SJCRH30 (cell line): ENCODE measurements at regions not wholly inside any gene's neighbourhood (a gene's known extent, or its start where the extent isn't known, plus 50 kb on each side); places are given as distances from the start of the nearest gene placed in this dataset.

Experiments used
- DNase-seq, 2 experiments: peaks; one replicate each; pipeline ENCODE4 v3.0.0-alpha.2; 2015 to 2020
- H3K27ac ChIP-seq: fragments of 250-450 bp; sonication (Bioruptor Pico); 2 replicates; pipeline ENCODE4 v1.5.1; 2020; ENCODE audit warnings: mild to moderate bottlenecking, moderate library complexity
- H3K27me3 ChIP-seq: fragments of 250-450 bp; sonication (Bioruptor Pico); 2 replicates; pipeline ENCODE4 v1.5.1; 2020; ENCODE audit warnings: mild to moderate bottlenecking, moderate library complexity
- H3K36me3 ChIP-seq: fragments of 250-450 bp; sonication (Bioruptor Pico); 2 replicates; pipeline ENCODE4 v1.5.1; 2020; ENCODE audit warnings: mild to moderate bottlenecking, moderate library complexity
- H3K4me1 ChIP-seq: fragments of 250-450 bp; sonication (Bioruptor Pico); 2 replicates; pipeline ENCODE4 v1.5.1; 2020; ENCODE audit warnings: mild to moderate bottlenecking, moderate library complexity
- H3K4me3 ChIP-seq: fragments of 250-450 bp; sonication (Bioruptor Pico); 2 replicates; pipeline ENCODE4 v1.5.1; 2020; ENCODE audit warnings: mild to moderate bottlenecking, moderate library complexity
- H3K9me3 ChIP-seq: fragments of 250-450 bp; sonication (Bioruptor Pico); replicated peaks from 2 replicates; pipeline ENCODE4 v1.5.1; 2020; ENCODE audit warnings: mild to moderate bottlenecking, moderate library complexity

DNA sequence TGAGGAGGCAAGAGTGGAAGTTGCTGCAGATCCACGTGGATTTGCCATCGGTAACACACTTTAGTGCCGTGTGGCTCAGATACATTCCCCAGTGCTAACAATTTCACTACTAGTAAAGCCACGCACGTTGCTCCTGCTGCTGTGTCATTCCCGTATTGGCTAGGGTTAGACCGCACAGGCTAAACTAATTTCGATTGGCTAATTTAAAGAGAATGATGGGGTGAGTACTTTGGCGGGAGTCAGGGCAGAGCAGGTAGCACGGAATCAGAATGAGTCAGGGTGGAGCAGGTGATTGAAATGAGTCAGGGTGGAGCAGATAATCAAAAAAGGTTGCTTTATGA is 1337.5 kb downstream of the FSTL5 start:
- DNase-seq: no peak
- H3K27me3 ChIP-seq: no peaks in the 10 kb centered on the region
- no peaks in the 10 kb centered on the region for H3K36me3 ChIP-seq
- H3K9me3 ChIP-seq: no peaks in the 10 kb centered on the region
- no peaks in the 10 kb centered on the region for H3K4me1 ChIP-seq
- H3K4me3 ChIP-seq: no peak overlapping the region
- no peak overlapping the region for H3K27ac ChIP-seq

DNA sequence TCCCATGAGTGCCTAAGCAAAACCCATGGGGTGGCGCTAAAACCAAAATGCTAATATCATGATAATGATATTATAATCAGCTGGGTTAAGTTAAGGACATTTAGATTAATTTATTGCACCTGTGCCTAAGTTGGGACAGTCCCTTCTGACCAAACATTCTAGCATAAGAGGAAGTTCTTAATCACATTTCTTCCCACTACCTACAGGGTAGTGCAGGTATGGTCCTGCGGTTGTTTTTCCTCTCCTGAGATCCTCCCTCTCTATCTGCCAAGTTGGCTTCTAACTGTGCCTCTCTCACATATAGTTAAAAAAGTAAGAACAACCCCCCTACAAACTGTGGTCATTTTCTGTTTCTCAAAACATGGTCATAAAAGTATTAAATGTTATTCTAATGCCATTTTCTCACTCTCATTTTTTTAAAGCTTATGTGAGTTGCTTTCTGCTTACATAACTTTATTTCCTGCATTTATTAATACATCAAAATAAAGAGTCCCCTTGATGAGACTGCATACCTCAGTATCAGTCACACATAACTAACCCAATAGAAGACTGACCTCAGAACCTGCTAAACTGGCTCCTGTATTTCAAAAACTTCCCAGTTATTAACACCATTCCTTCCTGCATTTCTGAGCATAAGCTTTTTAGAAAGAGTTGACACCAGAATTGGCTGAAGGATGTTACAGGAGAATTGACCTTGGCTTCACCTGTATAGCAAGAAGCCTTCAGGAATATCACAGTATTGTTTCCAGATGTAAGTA is 1332.5 kb downstream of the FSTL5 start:
- Histone ChIP-seq H3K36me3 (no peaks in the 10 kb centered on the region), H3K27me3 (no peaks in the 10 kb centered on the region), H3K4me1 (peaks cover 3% of the 10 kb centered on the region; the same call in 1 of the 2 replicates), H3K9me3 (no peaks in the 10 kb centered on the region), H3K4me3 (no peak overlapping the region), H3K27ac (no peak overlapping the region)
- DNase-seq: no peak

DNA sequence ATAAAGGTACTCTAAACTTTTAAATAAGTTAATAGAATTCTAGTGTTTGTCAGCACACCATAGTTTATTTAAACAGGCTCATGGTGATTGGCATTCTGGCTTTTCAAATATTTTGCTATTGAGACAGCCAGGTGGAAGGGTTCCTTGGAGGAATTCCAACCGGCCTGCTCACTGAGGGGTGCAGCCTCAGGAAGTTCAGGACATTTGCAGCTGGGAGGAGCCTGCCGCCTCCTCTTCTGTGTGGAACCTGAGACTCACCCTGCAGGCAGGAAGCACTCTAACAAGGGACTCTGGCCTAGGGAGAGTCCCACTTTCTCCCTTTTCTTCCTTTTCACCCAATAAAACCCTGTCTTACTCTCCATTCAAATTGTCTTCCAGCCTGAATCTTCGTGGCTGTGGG is 1328.0 kb downstream of the FSTL5 start:
- no peak overlapping the region for H3K4me3 ChIP-seq
- H3K36me3 ChIP-seq: no peaks in the 10 kb centered on the region
- no peak overlapping the region for H3K27ac ChIP-seq
- peak; percentile 38 to 61 for DNase-seq
- peaks cover 3% of the 10 kb centered on the region; the same call in 1 of the 2 replicates for H3K4me1 ChIP-seq
- H3K27me3 ChIP-seq: no peaks in the 10 kb centered on the region
- no peaks in the 10 kb centered on the region for H3K9me3 ChIP-seq

DNA sequence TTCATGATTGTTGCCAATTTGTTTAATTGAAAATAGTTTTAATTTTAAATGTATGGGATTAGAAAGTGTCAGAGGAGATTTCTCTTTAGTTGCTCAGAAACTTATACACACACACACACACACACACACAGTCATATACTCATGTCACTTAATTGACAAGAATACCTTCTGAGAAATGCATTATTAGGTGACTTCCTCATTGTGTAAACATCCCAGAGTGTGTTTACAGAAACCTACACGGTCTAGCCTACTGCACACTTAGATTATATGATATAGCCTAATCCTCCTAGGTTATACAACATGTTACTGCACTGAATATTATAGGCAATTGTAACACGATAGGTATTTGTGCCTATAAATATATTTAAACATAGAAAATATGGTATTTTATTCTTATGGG is 1327.4 kb downstream of the FSTL5 start:
- no peak overlapping the region for H3K27ac ChIP-seq
- H3K9me3 ChIP-seq: no peaks in the 10 kb centered on the region
- H3K27me3 ChIP-seq: no peaks in the 10 kb centered on the region
- peaks cover 3% of the 10 kb centered on the region; the same call in 1 of the 2 replicates for H3K4me1 ChIP-seq
- H3K4me3 ChIP-seq: no peak overlapping the region
- no peak for DNase-seq
- H3K36me3 ChIP-seq: no peaks in the 10 kb centered on the region

DNA sequence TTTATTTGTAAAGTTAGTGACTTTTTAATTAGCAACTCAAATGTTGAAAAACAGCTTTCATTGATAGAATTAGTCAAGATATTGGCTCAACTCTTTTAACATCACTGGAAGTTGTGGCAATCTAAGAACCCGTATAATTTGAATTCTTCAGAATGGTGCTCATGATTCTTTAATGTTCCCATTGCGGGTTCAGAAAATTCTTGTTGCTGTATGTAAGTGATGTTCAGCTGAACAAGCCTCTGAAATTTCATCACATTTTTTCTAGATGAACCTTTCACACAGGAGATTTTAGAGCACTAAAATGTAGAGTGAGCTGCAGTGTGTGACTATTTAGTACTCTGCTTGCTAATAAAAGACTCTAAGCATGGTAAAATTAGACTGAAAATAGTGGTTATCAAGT is 1317.7 kb downstream of the FSTL5 start:
- Histone ChIP-seq H3K36me3 (no peaks in the 10 kb centered on the region), H3K4me1 (no peaks in the 10 kb centered on the region), H3K27me3 (no peaks in the 10 kb centered on the region), H3K27ac (no peak overlapping the region), H3K9me3 (no peaks in the 10 kb centered on the region), H3K4me3 (no peak overlapping the region)
- no peak for DNase-seq

DNA sequence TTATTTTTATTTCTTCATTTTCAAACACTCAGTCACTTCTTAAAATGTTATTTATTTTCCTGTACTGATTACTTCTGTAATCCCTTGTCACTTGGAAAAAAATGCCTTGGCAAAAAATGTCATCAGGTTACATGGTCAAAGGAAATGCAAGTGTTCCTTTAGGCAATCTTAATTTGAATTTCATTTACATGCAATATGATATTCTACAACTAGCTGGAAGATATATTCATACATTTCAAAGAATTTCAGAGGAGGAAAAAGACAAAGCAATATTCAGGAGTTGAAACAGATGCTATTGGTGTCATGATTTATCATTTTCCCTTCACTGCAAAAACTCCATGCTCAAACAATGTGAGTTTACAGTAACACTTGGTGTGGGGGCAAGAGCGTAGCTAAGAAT is 1316.6 kb downstream of the FSTL5 start:
- no peaks in the 10 kb centered on the region for H3K9me3 ChIP-seq
- no peaks in the 10 kb centered on the region for H3K36me3 ChIP-seq
- H3K27ac ChIP-seq: no peak overlapping the region
- no peak overlapping the region for H3K4me3 ChIP-seq
- no peaks in the 10 kb centered on the region for H3K27me3 ChIP-seq
- DNase-seq: no peak
- H3K4me1 ChIP-seq: no peaks in the 10 kb centered on the region

DNA sequence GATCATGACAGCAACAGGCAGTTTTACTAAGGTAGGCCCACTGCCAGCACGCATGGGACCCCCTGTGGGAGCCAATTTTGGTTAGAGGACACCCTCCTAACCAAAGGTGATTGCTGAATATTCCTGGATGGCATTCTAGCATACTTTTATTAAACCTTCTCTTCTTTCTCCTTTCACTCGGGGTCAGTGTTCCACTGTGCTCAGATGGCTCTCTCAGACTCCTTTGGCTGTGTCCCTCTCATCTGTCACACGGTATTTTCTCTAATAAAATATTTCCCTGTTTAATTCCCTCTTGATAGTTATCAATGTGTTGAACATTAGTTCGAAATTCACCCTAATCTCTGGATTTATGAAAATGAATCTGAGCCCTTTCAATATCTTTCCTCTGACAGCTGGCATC is 1315.3 kb downstream of the FSTL5 start:
- Histone ChIP-seq H3K36me3 (no peaks in the 10 kb centered on the region), H3K4me1 (no peaks in the 10 kb centered on the region), H3K4me3 (no peak overlapping the region), H3K27me3 (no peaks in the 10 kb centered on the region), H3K9me3 (no peaks in the 10 kb centered on the region), H3K27ac (no peak overlapping the region)
- DNase-seq: no peak

DNA sequence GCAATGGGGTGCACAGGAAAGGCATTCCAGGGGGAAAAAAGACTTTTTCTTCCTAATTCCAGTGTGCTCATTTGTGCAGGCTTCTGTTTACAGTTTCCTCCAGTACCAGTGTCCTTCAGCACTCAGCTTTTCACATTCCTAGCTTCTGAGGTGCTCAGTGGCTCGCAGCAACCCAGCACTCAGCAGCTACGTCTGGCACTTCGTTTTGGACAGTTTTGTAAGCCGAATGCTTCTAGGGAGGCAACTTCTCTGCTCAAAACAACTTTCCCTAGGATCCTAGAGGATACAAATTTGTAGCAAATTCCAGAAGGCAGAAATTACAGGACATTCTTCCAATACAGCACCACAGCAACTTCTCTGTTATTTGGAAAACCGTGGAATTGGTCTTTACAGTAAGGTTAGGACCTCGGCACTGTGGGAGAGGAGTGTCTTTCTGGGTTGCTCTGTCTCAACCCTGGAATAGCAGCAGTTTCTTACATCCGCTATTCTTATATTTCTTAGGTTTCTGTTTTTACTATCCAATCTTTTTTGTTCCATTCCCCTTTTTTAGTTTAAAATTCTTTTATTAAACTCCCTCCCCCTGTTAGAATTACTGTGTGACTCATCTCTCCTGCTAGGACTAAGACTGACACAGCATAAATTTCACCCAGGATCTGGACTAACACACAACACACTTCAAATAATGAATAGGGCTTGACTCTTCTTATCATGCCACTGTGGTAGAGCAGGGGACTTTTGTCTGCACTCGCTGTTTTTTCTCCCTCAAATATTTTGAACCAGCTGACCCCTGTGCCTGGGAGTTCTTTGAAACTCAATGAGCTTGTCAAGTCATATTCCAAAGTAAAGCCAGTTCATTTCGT is 1314.7 kb downstream of the FSTL5 start:
- Histone ChIP-seq H3K27me3 (no peaks in the 10 kb centered on the region), H3K27ac (no peak overlapping the region), H3K36me3 (no peaks in the 10 kb centered on the region), H3K4me1 (no peaks in the 10 kb centered on the region), H3K9me3 (no peaks in the 10 kb centered on the region), H3K4me3 (no peak overlapping the region)
- DNase-seq: no peak

DNA sequence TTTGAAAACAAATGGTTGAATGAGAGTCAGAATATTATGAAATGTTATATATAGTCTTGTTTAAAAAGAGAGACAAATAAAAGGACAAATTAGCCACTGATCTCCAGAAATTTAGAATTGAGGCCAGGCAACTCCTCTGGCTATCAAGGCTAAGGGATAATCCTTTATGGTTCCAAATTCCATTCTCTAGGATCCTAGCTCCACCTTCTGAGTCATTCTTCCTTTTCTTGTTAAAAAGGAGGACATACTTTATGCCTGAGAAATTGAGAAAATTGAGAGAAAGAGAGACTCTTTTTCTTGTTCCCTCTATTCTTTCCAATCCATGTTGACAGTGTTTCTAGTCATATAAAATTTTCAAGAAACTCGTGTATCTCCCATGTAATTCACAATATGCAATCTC is 1299.5 kb downstream of the FSTL5 start:
- no peak overlapping the region for H3K4me3 ChIP-seq
- no peaks in the 10 kb centered on the region for H3K27me3 ChIP-seq
- H3K27ac ChIP-seq: no peak overlapping the region
- no peaks in the 10 kb centered on the region for H3K36me3 ChIP-seq
- H3K4me1 ChIP-seq: no peaks in the 10 kb centered on the region
- no peaks in the 10 kb centered on the region for H3K9me3 ChIP-seq
- no peak for DNase-seq

DNA sequence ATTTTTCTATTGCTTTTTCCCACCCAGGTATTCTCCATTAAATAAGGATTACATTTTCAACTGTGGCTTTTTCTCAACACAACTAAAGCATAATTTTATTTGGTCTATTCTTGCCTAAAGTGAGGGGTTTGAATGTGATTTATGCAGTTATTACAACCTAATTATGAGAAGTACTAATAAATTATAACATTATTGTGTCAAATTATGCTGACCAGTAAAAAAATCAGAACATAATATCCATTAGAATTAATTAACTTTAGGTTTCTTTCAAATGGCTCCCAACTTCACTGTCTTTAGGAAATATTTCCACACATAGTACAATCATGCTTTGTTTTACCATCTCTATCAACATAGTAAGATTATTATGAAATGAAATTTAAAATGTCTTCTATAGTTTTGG is 1293.9 kb downstream of the FSTL5 start:
- Histone ChIP-seq H3K27me3 (no peaks in the 10 kb centered on the region), H3K4me3 (no peak overlapping the region), H3K9me3 (no peaks in the 10 kb centered on the region), H3K4me1 (no peaks in the 10 kb centered on the region), H3K36me3 (no peaks in the 10 kb centered on the region), H3K27ac (no peak overlapping the region)
- no peak for DNase-seq

DNA sequence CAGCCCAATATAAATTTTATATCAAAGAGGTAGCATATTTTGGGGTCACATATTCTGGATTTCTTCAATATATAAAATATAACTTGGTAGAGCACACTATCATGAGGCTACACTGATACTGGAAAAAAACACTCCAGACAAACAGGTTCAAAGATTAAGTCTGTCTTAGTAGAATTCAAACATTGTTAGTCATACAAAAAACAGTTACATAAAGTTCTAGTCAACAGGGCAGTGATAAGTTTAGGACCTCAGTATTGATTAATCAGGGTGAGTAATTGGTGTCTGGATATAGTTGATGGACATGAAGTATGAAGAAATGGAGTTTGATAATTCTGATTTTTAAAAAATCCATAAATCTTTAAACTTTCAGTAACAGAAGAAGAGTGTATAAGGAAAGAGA is 1291.3 kb downstream of the FSTL5 start:
- Histone ChIP-seq H3K27me3 (no peaks in the 10 kb centered on the region), H3K27ac (no peak overlapping the region), H3K9me3 (no peaks in the 10 kb centered on the region), H3K36me3 (no peaks in the 10 kb centered on the region), H3K4me1 (peaks cover 3% of the 10 kb centered on the region), H3K4me3 (no peak overlapping the region)
- no peak for DNase-seq

DNA sequence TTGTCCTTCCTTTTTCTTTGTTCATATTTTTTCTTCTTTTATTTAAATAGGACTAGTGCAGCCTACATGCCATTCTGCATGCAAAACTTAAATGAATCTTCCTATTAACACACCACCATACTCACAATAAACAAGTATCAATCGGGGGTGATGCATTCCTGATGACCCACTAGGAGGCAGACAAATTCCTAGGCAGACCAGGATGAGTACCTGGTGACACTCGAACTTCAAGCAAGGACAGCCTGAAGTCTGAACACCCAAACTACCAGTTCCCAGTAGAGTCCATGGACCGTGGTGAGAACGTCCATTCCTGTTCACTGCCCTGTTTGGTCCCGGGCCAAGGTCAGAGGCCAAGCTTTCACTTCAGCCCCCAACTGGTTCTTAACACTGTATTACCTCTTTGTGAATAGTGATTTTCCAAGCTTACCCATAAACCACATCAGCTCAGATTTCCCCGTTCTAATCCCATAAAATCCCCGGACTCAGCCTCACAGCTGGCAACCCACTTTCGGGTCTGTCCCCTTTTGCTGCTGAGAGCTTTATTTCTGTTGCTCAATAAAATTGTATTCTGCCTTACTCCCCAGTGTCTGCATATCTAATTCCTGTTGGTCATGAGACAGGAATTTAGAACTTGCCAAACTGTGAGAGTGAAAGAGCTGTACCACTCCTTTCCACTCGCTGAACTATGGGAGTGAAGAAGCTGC is 1286.6 kb downstream of the FSTL5 start:
- Histone ChIP-seq H3K27me3 (no peaks in the 10 kb centered on the region), H3K27ac (no peak overlapping the region), H3K4me3 (no peak overlapping the region), H3K4me1 (peaks cover 3% of the 10 kb centered on the region), H3K36me3 (no peaks in the 10 kb centered on the region), H3K9me3 (no peaks in the 10 kb centered on the region)
- DNase-seq: peak; percentile 70 to 83

DNA sequence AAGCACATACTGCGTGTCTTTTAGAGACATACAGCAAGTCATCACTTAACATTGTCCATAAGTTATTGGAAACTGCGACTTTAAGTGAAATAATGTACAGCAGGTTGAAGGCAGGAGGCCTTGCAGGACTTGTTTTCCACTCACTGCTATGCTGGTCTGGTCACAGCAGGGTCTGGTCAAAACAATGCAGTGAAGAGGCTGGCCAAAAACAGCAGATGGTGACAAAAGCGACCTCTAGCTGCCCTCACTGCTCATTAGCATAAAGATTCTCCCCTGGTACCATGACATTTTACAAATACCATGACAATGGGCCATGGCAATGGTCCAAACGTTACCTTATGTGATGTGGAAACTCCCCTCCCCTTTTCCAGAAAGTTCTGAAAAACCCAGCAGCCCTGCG is 1283.6 kb downstream of the FSTL5 start:
- Histone ChIP-seq H3K27me3 (no peaks in the 10 kb centered on the region), H3K4me1 (peaks cover 3% of the 10 kb centered on the region), H3K9me3 (no peaks in the 10 kb centered on the region), H3K27ac (no peak overlapping the region), H3K4me3 (no peak overlapping the region), H3K36me3 (no peaks in the 10 kb centered on the region)
- DNase-seq: peak in 1 of 2 experiments; percentile 3

DNA sequence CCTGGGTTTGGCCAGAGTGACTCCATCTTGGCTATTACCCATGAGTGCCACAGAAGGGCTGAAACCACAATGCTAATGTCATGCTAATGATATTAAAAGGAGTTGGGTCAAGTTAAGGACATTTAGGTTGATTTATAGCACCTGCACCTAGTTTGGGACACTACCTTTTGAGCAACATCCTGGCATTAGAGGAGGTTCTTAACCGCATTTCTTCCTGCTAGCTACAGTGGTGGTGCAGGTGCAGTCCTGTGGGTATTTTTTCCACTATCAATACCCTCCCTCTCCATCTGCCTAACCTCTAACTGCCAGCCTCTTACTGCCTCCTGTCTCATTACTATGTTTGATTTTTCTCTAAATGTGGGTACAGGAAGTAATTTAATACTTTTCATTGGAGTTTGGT is 1276.1 kb downstream of the FSTL5 start:
- Histone ChIP-seq H3K27me3 (no peaks in the 10 kb centered on the region), H3K4me1 (no peaks in the 10 kb centered on the region), H3K9me3 (no peaks in the 10 kb centered on the region), H3K4me3 (no peak overlapping the region), H3K36me3 (no peaks in the 10 kb centered on the region), H3K27ac (no peak overlapping the region)
- DNase-seq: no peak

DNA sequence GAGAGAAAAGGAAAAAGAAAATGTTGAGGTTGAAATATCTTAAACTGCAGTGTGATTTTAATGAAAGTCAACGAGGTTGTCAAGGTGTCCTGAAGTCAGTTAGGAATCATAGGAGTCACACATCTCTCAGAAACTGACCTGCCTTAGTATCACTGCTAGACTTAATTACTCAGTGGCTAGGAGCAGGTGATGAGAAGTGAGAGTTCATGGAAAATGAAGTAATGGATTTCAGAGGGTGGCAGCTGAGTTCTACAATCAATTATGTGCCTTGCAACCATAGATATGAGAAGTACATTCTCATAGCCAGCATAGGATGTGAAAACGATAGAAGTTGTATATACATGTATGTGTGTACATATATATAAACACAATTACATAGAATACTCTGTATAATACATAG is 1269.7 kb downstream of the FSTL5 start:
- Histone ChIP-seq H3K4me1 (no peaks in the 10 kb centered on the region), H3K27me3 (no peaks in the 10 kb centered on the region), H3K4me3 (no peak overlapping the region), H3K9me3 (no peaks in the 10 kb centered on the region), H3K36me3 (no peaks in the 10 kb centered on the region), H3K27ac (no peak overlapping the region)
- DNase-seq: no peak
